LNCaP clone FGC (cell line): ENCODE measurements at regions not wholly inside any gene's neighbourhood (a gene's known extent, or its start where the extent isn't known, plus 50 kb on each side); places are given as distances from the start of the nearest gene placed in this dataset.

ENCODE experiments used
- DNase-seq: peaks from one replicate; pipeline ENCODE4 v3.0.0-alpha.2; 2011; ENCODE audit warnings: low read depth
- H3K4me3 ChIP-seq: 2 replicates; pipeline ENCODE4 v1.5.1; 2011; ENCODE audit warnings: mild to moderate bottlenecking, low read depth, low read length, control low read depth
- CTCF ChIP-seq: IDR thresholded peaks from 2 replicates; pipeline ENCODE4 v1.5.1; 2012; ENCODE audit warnings: mild to moderate bottlenecking; ENCODE audit not compliant: control insufficient read depth, insufficient read depth; ENCODE audit errors: extremely low read depth

GRCh38 chr13:50382951-50383350 lies 367.7 kb downstream of the KCNRG start:
- no peak for DNase-seq
- no peak overlapping the region for H3K4me3 ChIP-seq
- no peak for TF ChIP-seq CTCF

DNA sequence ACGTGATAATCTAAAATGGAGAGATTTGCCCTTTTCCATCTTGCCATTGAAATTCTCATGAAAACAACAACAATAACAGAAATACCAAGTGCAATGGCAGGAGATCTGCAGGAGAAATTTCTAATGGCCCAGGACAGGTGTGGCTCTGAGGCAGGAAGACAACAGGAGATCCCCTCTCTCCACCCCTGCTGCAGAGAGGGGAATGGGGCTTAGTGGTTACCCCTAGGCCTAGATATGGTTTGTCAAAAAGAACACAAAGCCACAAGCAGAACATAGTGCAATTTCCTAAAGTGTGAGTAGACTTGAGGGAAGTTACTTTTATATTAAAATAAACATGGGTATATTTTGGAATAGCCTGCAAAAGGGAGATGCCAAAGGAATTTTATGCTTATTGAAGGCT lies 369.5 kb downstream of the KCNRG start:
- DNase-seq: no peak
- no peak overlapping the region for H3K4me3 ChIP-seq
- TF ChIP-seq CTCF: no peak

DNA sequence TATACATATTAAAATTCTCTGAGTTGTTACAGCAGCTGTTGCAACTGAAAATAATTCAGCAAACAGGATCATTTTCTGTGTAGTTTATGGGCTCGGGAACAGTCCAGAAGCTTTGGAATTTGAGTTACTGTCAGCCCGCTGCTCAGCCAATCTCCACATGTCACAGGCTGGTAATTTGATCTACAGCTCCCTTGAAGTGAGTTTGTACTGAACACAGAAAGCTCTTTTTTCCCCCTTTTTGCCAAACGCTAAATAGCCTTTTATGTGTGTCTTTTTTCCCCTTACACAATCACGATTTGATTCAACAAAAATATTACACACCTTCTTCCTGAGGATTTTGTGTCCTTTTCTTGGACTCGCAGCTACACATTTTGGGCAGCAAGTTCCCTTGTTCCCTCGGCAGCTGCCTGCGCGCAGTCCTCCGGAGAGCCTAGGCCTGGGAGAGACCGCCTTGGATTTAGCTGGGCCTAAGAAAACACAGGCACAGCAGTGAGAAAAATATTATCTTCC lies 371.4 kb downstream of the KCNRG start:
- no peak for DNase-seq
- no peak for TF ChIP-seq CTCF
- H3K4me3 ChIP-seq: no peak overlapping the region

GRCh38 chr13:50387051-50387581 lies 371.9 kb downstream of the KCNRG start:
- no peak overlapping the region for H3K4me3 ChIP-seq
- no peak for DNase-seq
- peak; percentile 12; the same call in 1 of the 2 replicates for TF ChIP-seq CTCF

GRCh38 chr13:50388481-50388880 lies 373.2 kb downstream of the KCNRG start:
- H3K4me3 ChIP-seq: no peak overlapping the region
- no peak for TF ChIP-seq CTCF
- no peak for DNase-seq

GRCh38 chr13:50389726-50390125 lies 374.5 kb downstream of the KCNRG start:
- no peak for DNase-seq
- no peak for TF ChIP-seq CTCF
- H3K4me3 ChIP-seq: no peak overlapping the region
